ENCODE measurements at regions not wholly inside any gene's neighbourhood (a gene's known extent, or its start where the extent isn't known, plus 50 kb on each side); places are given as distances from the start of the nearest gene placed in this dataset.
"Not testable (repeated sequence)": the region's sequence is repeated elsewhere in the genome, so short reads cannot be mapped to it uniquely, and the experiment has no call there.

DNA sequence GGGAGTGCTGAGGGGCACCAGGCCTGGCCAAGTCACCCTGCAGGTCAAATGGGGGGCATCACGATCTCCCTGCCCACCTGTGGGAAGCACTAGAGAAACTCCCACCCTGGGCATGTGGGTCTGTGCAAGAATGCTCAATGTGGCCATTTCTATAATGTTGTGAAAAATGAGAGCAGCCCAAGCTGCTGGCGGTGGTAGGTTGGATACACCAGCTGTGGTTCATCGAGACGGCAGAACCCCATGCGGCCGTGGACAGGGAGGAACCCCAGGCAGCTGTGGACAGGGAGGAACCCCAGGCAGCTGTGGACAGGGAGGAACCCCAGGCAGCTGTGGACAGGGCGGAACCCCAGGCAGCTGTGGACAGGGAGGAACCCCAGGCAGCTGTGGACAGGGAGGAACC lies 129.1 kb downstream of the BRD1 start:
- not testable (repeated sequence) for FAIRE-seq; DNase-seq (ENCODE audit: insufficient read length, low spot score)

DNA sequence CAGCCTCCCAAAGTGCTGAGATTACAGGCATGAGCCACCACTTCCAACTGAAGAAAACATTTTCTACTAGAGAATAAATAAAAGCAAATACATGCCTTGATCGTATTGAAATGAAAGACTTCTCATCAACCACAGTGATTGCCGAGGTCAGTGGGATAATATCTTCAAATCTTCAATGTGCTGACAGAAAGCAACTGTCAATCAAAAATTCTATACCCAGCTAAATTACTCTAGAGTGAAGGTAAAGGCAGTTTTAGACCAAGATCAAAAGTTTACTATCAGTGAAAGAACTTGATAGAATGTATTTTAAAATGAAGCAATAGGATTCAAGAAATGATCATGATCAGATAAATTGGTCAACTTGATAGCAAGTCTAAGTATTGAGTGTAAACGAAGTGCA lies 130.6 kb downstream of the BRD1 start:
- DNase-seq (ENCODE audit: insufficient read length, low spot score) (no peak), FAIRE-seq (no peak)

DNA sequence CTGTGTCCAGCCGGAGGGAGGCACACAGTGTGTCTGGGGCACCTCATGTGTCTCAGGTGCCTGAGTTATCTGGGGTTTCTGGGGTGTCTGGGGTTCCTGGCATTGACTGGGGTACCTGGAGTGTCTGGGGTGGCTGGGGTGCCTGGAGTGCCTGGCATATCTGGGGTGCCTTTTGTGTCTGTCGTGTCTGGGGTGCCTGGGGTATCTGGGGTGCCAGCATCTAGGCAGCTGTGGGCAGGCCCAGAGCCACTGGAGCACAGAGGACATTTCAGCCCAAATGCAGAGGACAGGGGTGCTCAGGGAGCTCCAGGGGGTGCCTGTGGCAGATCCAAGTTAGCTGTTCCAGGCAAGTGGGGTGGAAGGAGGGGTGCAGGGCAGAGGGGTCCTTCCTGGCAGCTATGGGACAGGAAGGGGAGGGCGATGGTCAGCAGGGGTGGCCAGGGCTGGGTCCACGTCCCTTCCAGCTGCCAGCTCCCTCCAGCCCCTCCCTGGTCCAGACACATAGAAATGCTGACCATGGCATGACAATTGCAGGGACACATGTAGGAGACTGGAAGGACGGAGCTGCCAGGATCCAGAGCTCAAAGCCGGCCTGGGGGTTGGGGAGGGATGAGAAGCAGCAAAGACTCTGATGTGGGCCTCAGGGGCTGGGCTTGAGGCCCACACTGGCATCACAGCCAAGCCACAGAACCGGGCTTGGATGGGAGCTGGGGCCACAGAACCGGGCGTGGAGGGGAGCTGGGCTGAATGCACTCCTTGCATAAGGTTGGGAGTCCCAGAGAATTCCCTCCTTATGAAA lies 133.0 kb downstream of the BRD1 start:
- no peak for FAIRE-seq
- no peak for DNase-seq (ENCODE audit: insufficient read length, low spot score)

DNA sequence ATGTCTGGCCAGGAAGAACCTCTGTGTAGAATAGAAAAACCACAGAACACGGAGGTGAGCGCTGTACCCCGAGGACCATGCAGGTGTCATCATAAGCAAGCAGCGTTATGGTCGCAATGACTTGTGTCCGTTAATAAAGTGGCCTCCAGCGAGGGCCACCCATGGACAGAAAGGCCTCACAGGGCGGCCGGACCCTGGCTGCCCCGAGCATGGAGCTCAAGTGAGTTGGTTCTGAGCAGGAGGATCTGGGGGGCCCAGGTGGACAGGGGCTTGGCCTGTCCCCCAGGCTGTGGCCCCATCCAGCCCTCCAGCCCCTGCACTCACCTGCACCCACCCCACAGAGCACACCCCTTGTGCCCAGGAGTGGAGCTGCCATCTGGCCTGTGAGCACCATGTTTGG lies 133.8 kb downstream of the BRD1 start:
- DNase-seq (ENCODE audit: insufficient read length, low spot score) (no peak), FAIRE-seq (no peak)

DNA sequence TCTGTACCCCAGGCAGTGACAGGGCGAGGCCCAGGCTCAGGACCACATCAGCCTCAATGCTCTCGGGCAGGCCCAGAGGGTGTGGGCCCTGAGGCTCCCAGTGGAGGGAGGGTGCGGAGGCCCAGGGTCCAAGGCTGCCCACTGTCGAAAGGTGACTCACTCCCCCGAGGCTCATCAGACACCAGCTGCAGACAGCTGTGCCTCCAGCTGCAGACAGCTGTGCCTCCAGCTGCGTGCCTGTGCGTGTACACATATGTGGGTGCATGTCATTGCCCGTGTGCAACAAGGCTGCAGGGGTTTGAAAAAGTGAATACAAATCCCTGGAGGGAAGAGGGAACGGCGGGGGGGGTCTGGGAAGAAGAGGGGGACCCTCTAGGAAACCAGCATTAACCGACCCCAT lies 134.3 kb downstream of the BRD1 start:
- no peak for FAIRE-seq

DNA sequence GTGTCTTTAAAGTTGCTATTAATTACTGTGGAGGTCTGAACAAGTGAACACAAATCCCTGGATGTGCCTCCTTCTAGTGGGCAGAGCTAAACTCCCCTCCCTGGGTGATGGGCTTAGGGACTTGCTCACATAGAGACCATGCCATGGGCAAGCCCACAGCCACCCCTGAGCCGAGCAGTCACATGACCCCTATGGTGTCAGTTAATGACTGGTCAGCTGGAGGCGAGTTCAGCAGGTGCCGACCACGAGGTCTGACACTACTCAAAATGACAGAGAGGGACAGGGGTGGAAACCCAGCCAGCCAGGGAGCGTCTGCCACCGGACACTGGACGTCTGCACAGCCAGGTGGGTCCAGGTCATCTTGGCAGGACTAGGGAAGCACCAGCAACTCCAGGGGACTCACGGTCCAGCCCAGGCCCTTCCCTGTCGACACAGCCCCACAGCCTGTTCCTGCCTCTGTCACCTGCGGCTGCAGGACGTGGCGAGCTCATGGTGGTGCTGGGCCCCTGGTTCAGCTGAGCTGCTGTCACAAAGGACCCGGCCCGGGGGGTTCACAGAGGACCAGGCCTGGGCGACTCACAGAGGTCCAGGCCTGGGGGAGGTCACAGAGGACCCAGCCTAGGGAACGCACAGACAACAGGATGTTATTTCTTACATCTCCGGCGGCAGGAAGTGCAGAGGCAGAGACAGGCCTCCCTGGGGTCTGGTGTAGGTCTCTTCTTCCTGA lies 135.0 kb downstream of the BRD1 start:
- FAIRE-seq (no peak), DNase-seq (ENCODE audit: insufficient read length, low spot score) (no peak)

More for the DNA sequence above, 134.3 kb downstream of the BRD1 start:
- no peak for DNase-seq (ENCODE audit: insufficient read length, low spot score)

DNA sequence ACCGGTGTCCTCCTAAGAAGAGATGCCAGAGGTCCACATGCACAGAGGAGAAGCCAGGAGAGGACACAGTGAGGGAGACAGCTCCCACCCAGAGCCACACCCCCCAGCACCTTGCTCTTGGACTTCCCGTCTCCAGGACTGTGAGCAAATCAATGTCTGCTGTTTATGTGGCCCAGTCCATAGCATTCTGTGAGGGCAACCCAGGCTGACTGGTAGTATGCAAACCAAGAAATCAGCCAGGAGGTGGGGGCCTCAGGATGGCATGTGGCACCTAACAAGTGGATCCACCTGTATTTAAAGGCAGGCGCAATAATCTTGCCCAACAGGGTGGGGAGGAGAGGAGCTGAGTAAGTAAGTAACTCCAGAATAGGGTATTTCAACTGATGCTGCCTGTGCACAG lies 136.4 kb downstream of the BRD1 start:
- FAIRE-seq, result no peak
- no peak for DNase-seq (ENCODE audit: insufficient read length, low spot score)

DNA sequence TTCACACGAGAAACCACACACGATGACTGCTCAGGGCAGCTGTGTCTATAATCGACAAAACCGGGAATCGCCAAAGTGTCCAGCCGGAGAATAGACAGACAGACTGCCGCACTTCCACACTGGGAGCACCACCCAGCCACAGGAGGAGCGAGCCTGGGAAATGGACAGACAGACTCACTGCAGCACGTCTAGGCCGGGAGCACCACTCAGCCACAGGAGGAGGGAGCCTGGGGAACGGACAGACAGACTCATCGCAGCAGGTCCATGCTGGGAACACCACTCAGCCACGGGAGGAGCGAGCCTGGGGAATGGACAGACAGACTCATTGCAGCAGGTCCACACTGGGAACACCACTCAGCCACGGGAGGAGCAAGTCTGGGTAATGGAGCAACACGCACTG lies 137.2 kb downstream of the BRD1 start:
- FAIRE-seq (no peak), DNase-seq (ENCODE audit: insufficient read length, low spot score) (no peak)

DNA sequence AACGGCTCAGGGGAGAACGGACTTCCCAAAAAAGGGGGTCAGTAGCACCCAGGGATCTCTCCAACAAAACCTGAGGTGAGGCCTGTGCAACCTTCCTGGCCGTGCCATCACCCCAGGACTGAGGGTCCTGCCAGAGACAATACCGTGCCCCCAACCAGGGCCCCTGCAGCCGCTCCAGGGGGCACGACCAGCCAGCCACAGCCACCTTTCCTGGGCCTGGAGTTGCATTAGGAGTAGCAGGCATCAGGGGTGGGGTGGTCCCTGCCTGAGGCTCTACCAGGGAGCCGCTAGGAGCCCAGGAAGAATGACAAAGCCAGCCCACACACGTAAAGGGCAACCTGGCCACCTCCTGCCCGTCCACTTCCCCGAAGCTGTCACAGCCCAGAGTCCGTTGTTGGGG lies 137.8 kb downstream of the BRD1 start:
- FAIRE-seq, result no peak
- no peak for DNase-seq (ENCODE audit: insufficient read length, low spot score)

DNA sequence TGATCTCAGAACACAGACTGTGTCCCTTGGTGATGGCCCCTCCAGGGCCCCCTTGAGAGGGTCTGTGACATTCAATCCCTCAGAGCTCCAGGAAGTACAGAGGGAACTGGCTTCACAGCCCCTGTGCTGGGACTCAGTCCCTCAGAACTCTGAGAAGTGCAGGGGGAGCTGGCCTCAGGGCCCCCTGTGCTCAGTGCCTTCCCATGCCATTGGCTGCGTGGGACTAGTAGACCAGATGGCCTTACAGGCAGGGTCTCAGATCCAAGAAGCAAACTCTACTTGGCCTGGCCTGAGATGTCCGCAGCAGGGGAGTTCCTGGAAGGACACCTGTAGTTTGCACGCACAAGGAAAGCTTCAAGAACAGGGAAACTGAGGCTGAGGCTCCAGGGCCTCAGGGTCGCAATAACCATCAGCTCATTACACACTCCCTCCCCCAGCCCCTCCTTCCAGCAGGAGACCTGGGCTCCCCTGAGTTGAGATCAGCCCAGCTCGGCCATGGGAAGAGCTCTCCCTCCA lies 138.4 kb downstream of the BRD1 start:
- no peak for FAIRE-seq
- DNase-seq (ENCODE audit: insufficient read length, low spot score), result no peak

DNA sequence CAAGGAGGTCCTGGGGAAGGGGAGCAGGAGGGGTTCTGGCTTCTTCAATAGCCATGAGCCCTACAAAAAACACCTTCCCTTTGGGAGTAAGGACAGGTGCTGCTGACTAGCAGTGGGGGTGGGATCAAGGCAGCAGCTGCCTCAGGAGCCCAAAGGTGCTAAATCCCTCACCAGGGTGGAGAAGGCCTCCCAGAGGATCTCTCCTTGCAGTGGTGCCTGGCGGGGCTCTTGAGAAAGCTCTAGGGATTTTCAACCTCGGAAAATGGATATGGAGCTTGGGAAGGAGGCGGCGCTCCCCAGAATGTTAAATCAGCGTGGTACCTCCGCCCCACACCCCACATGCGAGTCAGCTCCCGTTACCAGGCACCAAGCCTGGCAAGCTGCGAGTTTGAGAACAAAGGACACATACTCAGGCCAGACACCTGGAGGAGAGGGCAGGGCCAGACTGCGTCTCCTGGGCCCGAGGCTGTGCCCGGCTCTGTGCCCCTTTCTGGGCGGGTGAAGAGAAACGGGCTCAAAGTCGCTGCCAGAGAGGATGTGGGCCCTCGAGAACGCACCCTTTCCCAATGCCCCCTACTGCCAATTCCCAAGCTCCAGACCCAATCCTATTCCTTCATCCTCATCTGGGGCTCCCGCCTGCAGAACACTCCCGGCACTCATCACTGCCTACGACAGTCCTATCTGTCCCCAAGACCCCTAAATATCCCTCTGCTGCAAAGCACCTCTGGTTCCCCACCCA lies 139.0 kb downstream of the BRD1 start:
- FAIRE-seq, result no peak

DNA sequence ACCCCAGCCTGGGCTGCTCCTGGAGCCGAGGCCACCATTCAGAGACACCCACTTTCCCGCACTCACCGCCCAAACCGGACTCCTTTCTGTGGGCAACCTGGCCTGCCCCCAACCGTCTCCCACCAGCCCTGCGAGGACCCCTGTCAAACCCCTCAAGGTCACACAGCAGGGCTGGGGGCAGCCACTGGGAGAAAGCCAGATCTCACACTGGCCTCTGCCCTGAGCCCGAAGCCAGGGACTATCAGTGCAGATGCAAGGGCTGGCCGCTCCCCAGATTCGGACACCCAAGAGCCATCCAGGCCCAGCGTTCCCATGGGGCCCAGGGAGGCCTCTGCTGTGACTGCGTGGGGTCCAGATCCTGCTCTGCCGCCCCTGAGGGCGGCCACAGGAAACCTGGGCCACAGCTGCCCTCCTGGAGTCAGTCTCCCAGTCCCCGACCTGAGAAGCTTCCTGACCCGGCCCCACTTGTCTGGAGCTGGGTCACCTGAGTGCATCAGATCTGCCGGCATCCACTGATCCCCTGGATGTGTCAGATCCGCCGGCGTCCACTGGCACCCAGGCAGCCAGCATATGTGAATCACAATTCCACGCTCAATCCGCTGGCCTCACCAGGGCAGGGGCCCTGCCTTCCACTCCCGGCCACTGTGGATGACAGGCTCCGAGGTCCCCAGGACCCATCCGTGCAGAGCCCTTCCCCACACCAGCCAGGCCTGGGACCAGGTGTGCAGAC lies 139.7 kb downstream of the BRD1 start:
- FAIRE-seq, result no peak
- no peak for DNase-seq (ENCODE audit: insufficient read length, low spot score)

More for the DNA sequence above, 139.0 kb downstream of the BRD1 start:
- no peak for DNase-seq (ENCODE audit: insufficient read length, low spot score)

DNA sequence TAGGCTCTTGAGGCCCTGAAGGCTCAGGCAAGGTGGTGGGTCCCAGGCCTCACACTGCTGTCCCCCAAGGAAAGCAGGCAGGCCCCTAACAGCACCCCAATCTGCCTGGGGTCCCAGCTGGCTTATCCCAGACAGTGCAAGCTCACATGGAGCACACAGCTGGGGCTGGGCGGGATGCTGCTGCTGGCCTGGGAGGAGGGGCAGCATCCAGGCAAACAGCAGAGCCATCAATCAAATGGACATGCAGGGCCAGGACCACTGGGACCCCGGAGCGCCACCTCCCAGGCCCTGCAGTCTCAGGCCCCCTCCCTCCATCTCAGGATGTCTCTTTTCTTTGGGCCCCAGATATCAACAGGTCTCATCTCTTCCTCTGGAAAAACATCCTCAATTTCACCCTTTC lies 140.3 kb downstream of the BRD1 start:
- DNase-seq (ENCODE audit: insufficient read length, low spot score) (no peak), FAIRE-seq (no peak)

DNA sequence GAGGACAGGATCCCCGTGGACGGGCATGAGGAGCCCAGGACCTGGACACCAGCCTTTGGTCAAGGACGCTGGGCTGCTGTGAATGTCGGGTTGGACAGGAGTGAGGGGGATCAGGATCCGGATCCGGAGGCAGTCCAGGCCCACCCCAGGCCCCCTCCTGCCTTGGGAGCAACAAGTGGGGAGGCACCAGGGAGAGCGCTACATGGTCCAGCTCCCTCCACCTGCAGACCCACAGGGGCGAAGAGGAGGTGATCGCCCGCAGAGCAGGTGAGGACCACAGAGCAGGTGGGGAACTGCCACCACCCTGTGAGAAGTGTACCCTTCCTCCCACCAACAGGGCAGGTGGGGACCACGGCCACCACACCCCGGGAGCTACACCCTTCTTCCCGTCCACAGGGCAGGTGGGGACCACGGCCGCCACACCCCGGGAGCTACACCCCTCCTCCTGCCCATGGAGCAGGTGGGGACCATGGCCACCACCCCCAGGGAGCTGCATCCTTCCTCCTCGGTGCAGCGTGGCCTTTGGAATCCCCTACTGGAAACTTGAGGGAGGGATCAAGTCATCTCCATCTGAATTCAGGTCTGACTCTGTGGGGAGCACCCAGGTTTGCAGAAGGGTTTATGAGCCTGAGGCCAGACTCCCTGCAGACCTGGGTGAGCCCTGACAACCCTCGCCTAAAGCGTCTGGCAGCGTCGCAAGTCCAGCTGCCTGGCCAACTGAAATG lies 141.0 kb downstream of the BRD1 start:
- no peak for DNase-seq (ENCODE audit: insufficient read length, low spot score)
- FAIRE-seq, result no peak

DNA sequence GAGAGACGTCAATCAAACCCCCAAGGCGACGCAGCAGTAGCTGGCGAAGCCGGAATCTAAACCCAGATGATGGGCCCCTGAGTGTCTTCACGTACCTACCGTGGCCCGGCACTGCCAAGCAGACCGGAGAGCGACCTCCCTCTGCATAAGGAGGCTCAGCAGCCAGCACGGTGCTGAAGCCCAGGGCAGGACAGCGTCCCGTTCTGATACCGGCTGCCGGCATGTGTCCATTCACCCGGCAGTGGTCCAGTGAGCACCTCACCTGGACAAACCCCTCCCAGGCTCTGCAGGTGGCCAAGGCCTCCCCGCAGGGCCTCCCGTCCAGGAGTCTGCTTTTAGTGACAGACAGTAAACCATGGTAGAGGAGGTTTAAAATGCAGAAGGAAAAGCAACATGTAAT lies 142.0 kb downstream of the BRD1 start:
- FAIRE-seq (no peak), DNase-seq (ENCODE audit: insufficient read length, low spot score) (no peak)

DNA sequence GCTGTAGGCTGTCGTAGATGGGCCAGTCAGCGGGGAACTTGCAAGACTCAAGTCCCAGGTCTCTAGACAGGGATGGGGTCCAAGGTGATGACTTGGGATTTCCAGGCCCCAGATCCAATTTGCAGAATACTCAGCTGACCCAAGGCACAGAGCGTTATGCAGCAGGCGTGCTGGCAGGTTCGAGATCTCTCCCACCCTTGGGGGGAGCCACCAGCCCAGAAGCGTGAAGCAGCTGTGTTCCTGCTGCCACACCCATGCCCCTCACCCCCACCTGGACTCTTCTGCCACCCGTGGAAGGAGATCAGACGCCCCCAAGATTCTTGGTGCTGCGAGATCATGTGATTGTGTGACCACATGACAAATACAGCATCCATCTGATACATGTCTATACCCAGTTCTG lies 142.6 kb downstream of the BRD1 start:
- DNase-seq (ENCODE audit: insufficient read length, low spot score), result no peak
- FAIRE-seq, result no peak

DNA sequence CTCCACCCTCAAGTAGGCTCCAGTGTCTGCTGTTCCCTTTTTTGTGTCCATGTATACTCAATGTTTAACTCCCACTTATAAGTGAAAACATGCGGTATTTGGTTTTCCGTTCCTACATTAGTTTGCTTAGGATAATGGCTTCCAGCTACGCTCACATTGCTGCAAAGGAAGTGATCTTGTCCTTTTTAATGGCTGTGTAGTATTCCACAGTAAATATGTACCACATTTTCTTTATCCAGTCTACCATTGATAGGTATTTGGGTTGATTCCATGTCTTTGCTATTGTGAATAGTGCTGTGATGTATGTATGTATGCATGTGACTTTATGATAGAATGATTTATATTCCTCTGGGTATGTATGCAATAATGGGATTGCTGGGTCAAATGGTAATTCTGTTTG lies 144.6 kb downstream of the BRD1 start:
- FAIRE-seq, result no peak

DNA sequence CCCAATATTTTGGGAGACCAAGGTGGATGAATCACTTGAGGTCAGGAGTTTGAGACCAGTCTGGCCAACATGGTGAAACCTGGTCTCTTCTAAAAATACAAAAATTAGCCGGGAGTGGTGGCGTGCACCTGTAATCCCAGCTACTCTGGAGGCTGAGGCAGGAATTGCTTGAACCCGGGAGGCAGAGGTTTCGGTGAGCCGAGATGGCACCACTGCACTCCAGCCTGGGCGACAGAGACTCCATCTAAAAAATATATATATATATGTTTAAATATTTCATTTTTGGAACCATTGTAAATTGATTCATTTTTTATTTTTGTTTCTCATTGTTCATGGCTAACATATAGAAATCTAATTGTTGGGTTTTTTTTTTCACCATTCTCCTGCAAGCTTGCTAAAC lies 146.9 kb downstream of the BRD1 start:
- FAIRE-seq; DNase-seq (ENCODE audit: insufficient read length, low spot score): not testable (repeated sequence)

More for the DNA sequence above, 144.6 kb downstream of the BRD1 start:
- no peak for DNase-seq (ENCODE audit: insufficient read length, low spot score)

DNA sequence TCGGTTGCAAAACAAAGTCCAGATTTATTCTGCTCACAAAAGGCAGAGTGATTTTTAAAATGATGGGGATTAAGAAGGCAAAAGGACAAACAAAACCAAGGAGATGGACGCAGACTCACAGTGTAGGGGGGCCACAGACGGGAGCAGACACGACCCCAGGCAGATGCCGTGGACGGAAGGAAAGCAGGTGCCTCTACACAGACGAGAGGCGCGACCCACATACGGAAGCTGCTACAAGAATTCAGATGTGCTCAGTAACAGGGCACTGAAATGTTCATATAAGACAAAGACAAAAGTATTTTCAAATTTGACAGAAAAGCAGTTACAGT lies 148.9 kb downstream of the BRD1 start:
- FAIRE-seq (no peak), DNase-seq (ENCODE audit: insufficient read length, low spot score) (no peak)

Measured in HTR-8/SVneo (cell line).